GM12878 (cell line): ENCODE measurements at regions not wholly inside any gene's neighbourhood (a gene's known extent, or its start where the extent isn't known, plus 50 kb on each side); places are given as distances from the start of the nearest gene placed in this dataset.

ENCODE experiments used
- ATAC-seq: fragments of 200-7000 bp; cut with Tn5 transposase; 3 replicates; pipeline ENCODE4 v1.9.1; 2020; ENCODE audit warnings: mild to moderate bottlenecking, moderate library complexity
- BruUV-seq: library from RNA; stranded (reverse); fragments of 400-500 nt; replicated peaks from 2 replicates; lab custom pipeline; 2021; lab: Mats Ljungman, UMichigan
- CTCF ChIA-PET: fragments of 300-600 bp; sonication (Branson Sonifier 250); formaldehyde crosslinking; extraction: SDS; loops from one replicate; lab custom pipeline; 2021; ENCODE audit warnings: inconsistent platforms; lab: Yijun Ruan, JAX
- POLR2A ChIA-PET: fragments of 350-600 bp; formaldehyde crosslinking; extraction: SDS; loops from one replicate; lab custom pipeline; 2021; ENCODE audit warnings: inconsistent platforms; lab: Charles Lee
- RAD21 ChIA-PET: fragments of 300-600 bp; sonication (Branson Sonifier 250); formaldehyde crosslinking; loops from one replicate; lab custom pipeline; 2023; ENCODE audit warnings: antibody characterized with exemption; ENCODE audit not compliant: unreplicated experiment; lab: Charles Lee
- SMC1A ChIA-PET: fragments of 300-600 bp; sonication (Branson Sonifier 250); formaldehyde crosslinking; loops from one replicate; lab custom pipeline; 2023; ENCODE audit not compliant: unreplicated experiment, uncharacterized antibody; lab: Charles Lee
- DNase-seq: peaks from one replicate; pipeline ENCODE4 v3.0.0-alpha.2; 2011; ENCODE audit warnings: low read depth, low spot score
- FAIRE-seq: peaks from 3 replicates; lab custom pipeline; 2011; peaks lifted over from hg19 to GRCh38; lab: Jason Lieb, UNC
- H2AFZ ChIP-seq: 2 replicates; pipeline ENCODE4 v1.6.0; 2011; ENCODE audit warnings: low read depth, low read length, control low read depth; ENCODE audit not compliant: control insufficient read depth
- H3K27ac ChIP-seq: 2 replicates; pipeline ENCODE4 v1.5.1; 2011; ENCODE audit warnings: control low read depth; ENCODE audit not compliant: control insufficient read depth, insufficient read depth
- H3K27me3 ChIP-seq, 2 experiments: replicated peaks in 1 of 2; 2 replicates each; pipeline versions ENCODE4 v1.6.0 to v1.6.1; 2011; ENCODE audit warnings: low read length in 1 of 2; ENCODE audit not compliant: control insufficient read depth in 2 of 2, insufficient read depth in 2 of 2
- H3K36me3 ChIP-seq, 2 experiments: 2 replicates each; pipeline ENCODE4 v1.5.1; 2011; ENCODE audit warnings: low read length in 1 of 2; ENCODE audit not compliant: control insufficient read depth in 2 of 2, insufficient read depth in 2 of 2
- H3K4me1 ChIP-seq: 2 replicates; pipeline ENCODE4 v1.6.1; 2011; ENCODE audit warnings: mild to moderate bottlenecking, low read length, moderate library complexity, mixed read lengths; ENCODE audit not compliant: control insufficient read depth, insufficient read depth
- H3K4me2 ChIP-seq: 2 replicates; pipeline ENCODE4 v1.6.0; 2011; ENCODE audit warnings: control low read depth; ENCODE audit not compliant: control insufficient read depth, insufficient read depth
- H3K4me3 ChIP-seq: fragments of 200-600 bp; sonication (generic); 2 replicates; pipeline ENCODE4 v1.5.1; 2016
- H3K79me2 ChIP-seq: 2 replicates; pipeline ENCODE4 v1.6.0; 2011; ENCODE audit warnings: low read length; ENCODE audit not compliant: control insufficient read depth, insufficient read depth
- H3K9ac ChIP-seq: 2 replicates; pipeline ENCODE4 v1.8.0; 2011; ENCODE audit warnings: low read length, control low read depth, mixed read lengths; ENCODE audit not compliant: control insufficient read depth, insufficient read depth
- H3K9me3 ChIP-seq: replicated peaks from 3 replicates; pipeline ENCODE4 v1.5.1; 2011; ENCODE audit warnings: mild to moderate bottlenecking, low read length; ENCODE audit not compliant: control insufficient read depth, insufficient read depth
- H4K20me1 ChIP-seq: 2 replicates; pipeline ENCODE4 v1.6.0; 2011; ENCODE audit not compliant: control insufficient read depth, insufficient read depth
- CHD4 ChIP-seq: fragments of 200-600 bp; sonication (generic); IDR thresholded peaks from 2 replicates; pipeline ENCODE4 v1.6.1; 2016; ENCODE audit warnings: mild to moderate bottlenecking
- CTCF ChIP-seq, 3 experiments: IDR thresholded peaks in 2 of 3; conservative IDR thresholded peaks in 1 of 3; 2 replicates each; pipeline ENCODE4 v1.5.1; 2011; ENCODE audit warnings: low read depth in 3 of 3, low read length in 3 of 3, mild to moderate bottlenecking in 3 of 3, control low read depth in 2 of 3, moderate library complexity in 2 of 3, inconsistent platforms in 1 of 3, mixed read lengths in 1 of 3; ENCODE audit not compliant: control insufficient read depth in 2 of 3, insufficient read depth in 1 of 3; ENCODE audit errors: extremely low read depth in 1 of 3
- ELK1 ChIP-seq: IDR thresholded peaks from 2 replicates; pipeline ENCODE4 v1.6.1; 2012; ENCODE audit warnings: low read depth, low read length, improper control_type of control experiment
- FOS ChIP-seq: IDR thresholded peaks from 3 replicates; pipeline ENCODE4 v1.6.1; 2011; ENCODE audit warnings: borderline replicate concordance; ENCODE audit not compliant: insufficient read length; ENCODE audit errors: extremely low read depth
- HDAC2 ChIP-seq: fragments of 200-600 bp; sonication (generic); IDR thresholded peaks from 2 replicates; pipeline ENCODE4 v1.6.1; 2017
- HDAC6 ChIP-seq: fragments of 200-600 bp; sonication (generic); IDR thresholded peaks from one replicate; pipeline ENCODE4 v1.8.0; 2017; ENCODE audit warnings: antibody characterized with exemption; ENCODE audit not compliant: unreplicated experiment
- IRF5 ChIP-seq: fragments of 450-650 bp; IDR thresholded peaks from 2 replicates; pipeline ENCODE4 v1.6.1; 2017; ENCODE audit warnings: borderline replicate concordance
- SPI1 ChIP-seq: IDR thresholded peaks from 2 replicates; pipeline ENCODE4 v1.6.1; 2011; ENCODE audit warnings: low read depth, mild to moderate bottlenecking, low read length, moderate library complexity, borderline replicate concordance; ENCODE audit not compliant: insufficient read depth
- SUPT20H ChIP-seq: IDR thresholded peaks from 2 replicates; pipeline ENCODE4 v1.6.1; 2011; ENCODE audit warnings: low read depth, mild to moderate bottlenecking, low read length, moderate library complexity, borderline replicate concordance; ENCODE audit not compliant: control insufficient read depth
- YBX1 ChIP-seq: fragments of 450-650 bp; IDR thresholded peaks from 2 replicates; pipeline ENCODE4 v1.6.1; 2016; ENCODE audit warnings: antibody characterized with exemption
- YY1 ChIP-seq: IDR thresholded peaks from 2 replicates; pipeline ENCODE4 v1.6.1; 2011; ENCODE audit warnings: low read depth, mild to moderate bottlenecking, low read length
- ZNF622 ChIP-seq: fragments of 450-650 bp; IDR thresholded peaks from 2 replicates; pipeline ENCODE4 v1.6.1; 2017; ENCODE audit warnings: mild to moderate bottlenecking, inconsistent platforms
- WGBS: methylation state at CpG from one replicate; pipeline ENCODE4 v1.1.6; 2016; ENCODE audit warnings: low lambda C conversion rate; ENCODE audit not compliant: insufficient replicate concordance, insufficient coverage; ENCODE audit errors: missing lambda C conversion rate; 5-methylcytosine and 5-hydroxymethylcytosine counted together
- in situ Hi-C: fragments of 300-500 bp; cut with MboI; formaldehyde crosslinking; loops from 9 replicates; pipeline ENCODE4 v1.14.3; 2018; ENCODE audit warnings: mixed read lengths
- intact Hi-C: fragments of 100-400 bp; cut with micrococcal nuclease; formaldehyde crosslinking; loops from one replicate; pipeline ENCODE4 v1.14.2; 2022; ENCODE audit not compliant: unreplicated experiment
- TF ChIP-seq, protein P1 (sequence below): fragments of 450-650 bp; IDR thresholded peaks from 2 replicates; pipeline ENCODE4 v1.6.1; 2016; ENCODE audit warnings: mild to moderate bottlenecking
- TF ChIP-seq, protein P2 (sequence below): fragments of 450-650 bp; IDR thresholded peaks from 2 replicates; pipeline ENCODE4 v1.6.1; 2017; ENCODE audit warnings: mild to moderate bottlenecking, moderate library complexity

DNA sequence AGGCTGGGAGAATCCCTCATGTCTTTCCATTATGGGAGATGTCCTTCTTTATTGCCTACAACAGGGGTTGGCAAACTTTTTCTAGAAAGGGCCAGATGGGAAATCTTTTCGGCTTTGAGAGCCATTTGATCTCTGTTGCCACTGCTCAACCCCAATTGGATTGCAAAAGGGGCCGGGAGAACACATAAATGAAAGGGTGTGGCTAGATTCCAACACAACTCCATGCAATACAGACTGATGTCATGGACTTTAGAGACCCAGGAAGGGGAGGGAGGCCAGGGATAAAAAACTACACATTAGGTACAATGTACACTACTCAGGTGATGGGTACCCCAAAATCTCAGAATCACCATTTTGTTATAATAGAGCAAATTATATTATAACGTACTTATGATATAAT lies 97.6 kb upstream of the SIM2 start:
- no peak overlapping the region for H2AFZ ChIP-seq
- RAD21 ChIA-PET: no interaction called here
- no TSS peak for BruUV-seq
- no peaks in the 10 kb centered on the region; the same call in 2 of the 3 replicates for H3K9me3 ChIP-seq
- ATAC-seq: no peak
- intact Hi-C loops (no loop called here), in situ Hi-C loops (no loop called here)
- no peak overlapping the region for H3K9ac ChIP-seq
- H3K27ac ChIP-seq: no peak overlapping the region
- DNase-seq: no peak
- no peak overlapping the region for H3K4me2 ChIP-seq
- SMC1A ChIA-PET: no interaction called here
- 19% methylated on average over 3 of the region's 3 CpGs for WGBS
- CTCF ChIA-PET: interaction anchor here (2.0 kb wide), 1 partner anchor 29 kb away, joined by 4 read pairs; no protein-coding TSS in a partner anchor
- TF ChIP-seq, protein P1, sequence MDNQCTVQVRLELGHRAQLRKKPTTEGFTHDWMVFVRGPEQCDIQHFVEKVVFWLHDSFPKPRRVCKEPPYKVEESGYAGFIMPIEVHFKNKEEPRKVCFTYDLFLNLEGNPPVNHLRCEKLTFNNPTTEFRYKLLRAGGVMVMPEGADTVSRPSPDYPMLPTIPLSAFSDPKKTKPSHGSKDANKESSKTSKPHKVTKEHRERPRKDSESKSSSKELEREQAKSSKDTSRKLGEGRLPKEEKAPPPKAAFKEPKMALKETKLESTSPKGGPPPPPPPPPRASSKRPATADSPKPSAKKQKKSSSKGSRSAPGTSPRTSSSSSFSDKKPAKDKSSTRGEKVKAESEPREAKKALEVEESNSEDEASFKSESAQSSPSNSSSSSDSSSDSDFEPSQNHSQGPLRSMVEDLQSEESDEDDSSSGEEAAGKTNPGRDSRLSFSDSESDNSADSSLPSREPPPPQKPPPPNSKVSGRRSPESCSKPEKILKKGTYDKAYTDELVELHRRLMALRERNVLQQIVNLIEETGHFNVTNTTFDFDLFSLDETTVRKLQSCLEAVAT: no peak
- TF ChIP-seq FOS (no peak), SPI1 (no peak), YBX1 (no peak), ZNF622 (no peak), HDAC6 (no peak), SUPT20H (no peak), ELK1 (no peak), CTCF (IDR thresholded peaks at IDR 0.05 in 2 of 3, conservative IDR thresholded peaks at IDR 0.05 in 1 of 3; ENCODE audit: control insufficient read depth in 2 of 3, extremely low read depth in 1 of 3, insufficient read depth in 1 of 3, low read depth in 3 of 3, low read length in 3 of 3) (no peak), YY1 (no peak), CHD4 (no peak), IRF5 (no peak), HDAC2 (no peak)
- TF ChIP-seq, protein P2, sequence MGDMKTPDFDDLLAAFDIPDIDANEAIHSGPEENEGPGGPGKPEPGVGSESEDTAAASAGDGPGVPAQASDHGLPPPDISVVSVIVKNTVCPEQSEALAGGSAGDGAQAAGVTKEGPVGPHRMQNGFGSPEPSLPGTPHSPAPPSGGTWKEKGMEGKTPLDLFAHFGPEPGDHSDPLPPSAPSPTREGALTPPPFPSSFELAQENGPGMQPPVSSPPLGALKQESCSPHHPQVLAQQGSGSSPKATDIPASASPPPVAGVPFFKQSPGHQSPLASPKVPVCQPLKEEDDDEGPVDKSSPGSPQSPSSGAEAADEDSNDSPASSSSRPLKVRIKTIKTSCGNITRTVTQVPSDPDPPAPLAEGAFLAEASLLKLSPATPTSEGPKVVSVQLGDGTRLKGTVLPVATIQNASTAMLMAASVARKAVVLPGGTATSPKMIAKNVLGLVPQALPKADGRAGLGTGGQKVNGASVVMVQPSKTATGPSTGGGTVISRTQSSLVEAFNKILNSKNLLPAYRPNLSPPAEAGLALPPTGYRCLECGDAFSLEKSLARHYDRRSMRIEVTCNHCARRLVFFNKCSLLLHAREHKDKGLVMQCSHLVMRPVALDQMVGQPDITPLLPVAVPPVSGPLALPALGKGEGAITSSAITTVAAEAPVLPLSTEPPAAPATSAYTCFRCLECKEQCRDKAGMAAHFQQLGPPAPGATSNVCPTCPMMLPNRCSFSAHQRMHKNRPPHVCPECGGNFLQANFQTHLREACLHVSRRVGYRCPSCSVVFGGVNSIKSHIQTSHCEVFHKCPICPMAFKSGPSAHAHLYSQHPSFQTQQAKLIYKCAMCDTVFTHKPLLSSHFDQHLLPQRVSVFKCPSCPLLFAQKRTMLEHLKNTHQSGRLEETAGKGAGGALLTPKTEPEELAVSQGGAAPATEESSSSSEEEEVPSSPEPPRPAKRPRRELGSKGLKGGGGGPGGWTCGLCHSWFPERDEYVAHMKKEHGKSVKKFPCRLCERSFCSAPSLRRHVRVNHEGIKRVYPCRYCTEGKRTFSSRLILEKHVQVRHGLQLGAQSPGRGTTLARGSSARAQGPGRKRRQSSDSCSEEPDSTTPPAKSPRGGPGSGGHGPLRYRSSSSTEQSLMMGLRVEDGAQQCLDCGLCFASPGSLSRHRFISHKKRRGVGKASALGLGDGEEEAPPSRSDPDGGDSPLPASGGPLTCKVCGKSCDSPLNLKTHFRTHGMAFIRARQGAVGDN: no peak
- H4K20me1 ChIP-seq: no peaks in the 10 kb centered on the region
- POLR2A ChIA-PET: no interaction called here
- no peaks in the 10 kb centered on the region for H3K79me2 ChIP-seq
- no peaks in the 10 kb centered on the region for H3K4me1 ChIP-seq
- no peak overlapping the region for H3K4me3 ChIP-seq
- no peaks in the 10 kb centered on the region for H3K36me3 ChIP-seq
- FAIRE-seq: no peak
- peaks cover 0 to 3% of the 10 kb centered on the region in 2 experiments; a peak in 2 of 4 replicates for H3K27me3 ChIP-seq
